IMR-90 (cell line): ENCODE measurements at regions not wholly inside any gene's neighbourhood (a gene's known extent, or its start where the extent isn't known, plus 50 kb on each side); places are given as distances from the start of the nearest gene placed in this dataset.
"Not testable (repeated sequence)": the region's sequence is repeated elsewhere in the genome, so short reads cannot be mapped to it uniquely, and the experiment has no call there.

Source experiments
- CEBPB ChIP-seq: IDR thresholded peaks from 2 replicates; pipeline ENCODE4 v1.6.1; 2012; ENCODE audit warnings: low read depth, low read length, improper control_type of control experiment
- CHD1 ChIP-seq: IDR thresholded peaks from 2 replicates; pipeline ENCODE4 v1.6.1; 2012; ENCODE audit warnings: low read depth, low read length, improper control_type of control experiment
- FOS ChIP-seq: fragments of 150-350 bp; IDR thresholded peaks from 2 replicates; pipeline ENCODE4 v1.6.1; 2016; ENCODE audit warnings: low read depth, low read length
- MAFK ChIP-seq: IDR thresholded peaks from 2 replicates; pipeline ENCODE4 v1.6.1; 2012; ENCODE audit warnings: low read depth, low read length, improper control_type of control experiment
- MXI1 ChIP-seq: IDR thresholded peaks from 2 replicates; pipeline ENCODE4 v1.6.1; 2012; ENCODE audit warnings: low read depth, mild to moderate bottlenecking, low read length, moderate library complexity, borderline replicate concordance
- POLR2A ChIP-seq: IDR thresholded peaks from 2 replicates; pipeline ENCODE4 v1.6.1; 2012; ENCODE audit warnings: mild to moderate bottlenecking, low read depth, low read length
- RAD21 ChIP-seq: IDR thresholded peaks from 2 replicates; pipeline ENCODE4 v1.6.1; 2012; ENCODE audit warnings: low read length, improper control_type of control experiment
- RCOR1 ChIP-seq: IDR thresholded peaks from 2 replicates; pipeline ENCODE4 v1.6.1; 2012; ENCODE audit warnings: mild to moderate bottlenecking, low read length, improper control_type of control experiment; ENCODE audit not compliant: insufficient replicate concordance
- RFX5 ChIP-seq: IDR thresholded peaks from 2 replicates; pipeline ENCODE4 v1.8.0; 2012; ENCODE audit warnings: low read depth, mild to moderate bottlenecking, low read length, moderate library complexity
- SMC3 ChIP-seq: fragments of 150-350 bp; IDR thresholded peaks from 2 replicates; pipeline ENCODE4 v1.6.1; 2016; ENCODE audit warnings: low read depth, mild to moderate bottlenecking, antibody characterized with exemption, low read length, moderate library complexity
- TF ChIP-seq, protein P1 (sequence below): conservative IDR thresholded peaks from 2 replicates; pipeline ENCODE4 v1.5.1; 2012; ENCODE audit warnings: mild to moderate bottlenecking, low read depth, low read length, improper control_type of control experiment
- TF ChIP-seq, protein P2 (sequence below): fragments of 150-350 bp; IDR thresholded peaks from 2 replicates; pipeline ENCODE4 v1.6.1; 2016; ENCODE audit warnings: low read depth, mild to moderate bottlenecking, low read length, moderate library complexity, borderline replicate concordance

DNA sequence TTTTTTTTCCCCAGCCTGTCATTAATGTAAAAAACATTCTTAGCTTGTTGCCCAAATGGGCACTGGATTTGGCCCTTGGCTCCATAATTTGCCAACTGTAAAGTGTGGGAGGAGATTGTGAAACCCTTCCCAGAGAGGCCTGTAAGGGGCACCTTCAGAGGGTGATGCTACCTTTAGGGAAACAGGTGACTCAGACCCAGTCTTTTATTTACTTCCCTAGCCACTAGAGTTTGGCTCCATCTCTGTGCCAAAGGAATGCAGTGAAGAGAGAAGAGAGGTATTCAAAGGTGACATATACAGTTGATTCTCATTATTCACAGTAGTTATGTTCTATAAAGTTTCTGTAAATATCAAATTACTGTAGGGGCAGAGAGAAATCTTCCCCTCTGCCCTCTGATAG lies 189.6 kb downstream of the SPATA31A1 start:
- TF ChIP-seq POLR2A, RCOR1, RFX5, CEBPB, CHD1, MAFK, SMC3, FOS, RAD21, MXI1: not testable (repeated sequence)
- TF ChIP-seq, protein P1, sequence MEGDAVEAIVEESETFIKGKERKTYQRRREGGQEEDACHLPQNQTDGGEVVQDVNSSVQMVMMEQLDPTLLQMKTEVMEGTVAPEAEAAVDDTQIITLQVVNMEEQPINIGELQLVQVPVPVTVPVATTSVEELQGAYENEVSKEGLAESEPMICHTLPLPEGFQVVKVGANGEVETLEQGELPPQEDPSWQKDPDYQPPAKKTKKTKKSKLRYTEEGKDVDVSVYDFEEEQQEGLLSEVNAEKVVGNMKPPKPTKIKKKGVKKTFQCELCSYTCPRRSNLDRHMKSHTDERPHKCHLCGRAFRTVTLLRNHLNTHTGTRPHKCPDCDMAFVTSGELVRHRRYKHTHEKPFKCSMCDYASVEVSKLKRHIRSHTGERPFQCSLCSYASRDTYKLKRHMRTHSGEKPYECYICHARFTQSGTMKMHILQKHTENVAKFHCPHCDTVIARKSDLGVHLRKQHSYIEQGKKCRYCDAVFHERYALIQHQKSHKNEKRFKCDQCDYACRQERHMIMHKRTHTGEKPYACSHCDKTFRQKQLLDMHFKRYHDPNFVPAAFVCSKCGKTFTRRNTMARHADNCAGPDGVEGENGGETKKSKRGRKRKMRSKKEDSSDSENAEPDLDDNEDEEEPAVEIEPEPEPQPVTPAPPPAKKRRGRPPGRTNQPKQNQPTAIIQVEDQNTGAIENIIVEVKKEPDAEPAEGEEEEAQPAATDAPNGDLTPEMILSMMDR: not testable (repeated sequence)
- TF ChIP-seq, protein P2, sequence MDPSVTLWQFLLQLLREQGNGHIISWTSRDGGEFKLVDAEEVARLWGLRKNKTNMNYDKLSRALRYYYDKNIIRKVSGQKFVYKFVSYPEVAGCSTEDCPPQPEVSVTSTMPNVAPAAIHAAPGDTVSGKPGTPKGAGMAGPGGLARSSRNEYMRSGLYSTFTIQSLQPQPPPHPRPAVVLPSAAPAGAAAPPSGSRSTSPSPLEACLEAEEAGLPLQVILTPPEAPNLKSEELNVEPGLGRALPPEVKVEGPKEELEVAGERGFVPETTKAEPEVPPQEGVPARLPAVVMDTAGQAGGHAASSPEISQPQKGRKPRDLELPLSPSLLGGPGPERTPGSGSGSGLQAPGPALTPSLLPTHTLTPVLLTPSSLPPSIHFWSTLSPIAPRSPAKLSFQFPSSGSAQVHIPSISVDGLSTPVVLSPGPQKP: not testable (repeated sequence)
